SK-N-SH (cell line): ENCODE measurements at regions not wholly inside any gene's neighbourhood (a gene's known extent, or its start where the extent isn't known, plus 50 kb on each side); places are given as distances from the start of the nearest gene placed in this dataset.

Source experiments
- EP300 ChIP-seq, 2 experiments: IDR thresholded peaks; 2 replicates each; pipeline versions ENCODE4 v1.4.0 to v1.6.1; 2012; ENCODE audit warnings: borderline replicate concordance in 1 of 2, low read depth in 1 of 2, low read length in 1 of 2
- GATA2 ChIP-seq: sonication (generic); formaldehyde crosslinking; IDR thresholded peaks from 2 replicates; pipeline ENCODE4 v1.5.0; 2020; ENCODE audit warnings: mild to moderate bottlenecking, missing genetic modification reagents
- MEF2A ChIP-seq: IDR thresholded peaks from 2 replicates; pipeline ENCODE4 v1.4.0; 2012; ENCODE audit warnings: low read depth, borderline replicate concordance
- MXI1 ChIP-seq: IDR thresholded peaks from 2 replicates; pipeline ENCODE4 v1.6.1; 2012; ENCODE audit warnings: mild to moderate bottlenecking, low read depth, low read length, improper control_type of control experiment
- NFIC ChIP-seq: IDR thresholded peaks from 2 replicates; pipeline ENCODE4 v1.4.0; 2012; ENCODE audit warnings: borderline replicate concordance
- NRF1 ChIP-seq: IDR thresholded peaks from 2 replicates; pipeline ENCODE4 v1.6.1; 2012; ENCODE audit warnings: low read depth, mild to moderate bottlenecking, low read length
- SIN3A ChIP-seq: IDR thresholded peaks from 2 replicates; pipeline ENCODE4 v1.6.1; 2012; ENCODE audit warnings: low read depth, mild to moderate bottlenecking, low read length, moderate library complexity, borderline replicate concordance
- TAF1 ChIP-seq: IDR thresholded peaks from 2 replicates; pipeline ENCODE4 v1.6.1; 2012; ENCODE audit warnings: low read depth, mild to moderate bottlenecking, low read length, moderate library complexity, borderline replicate concordance
- TF ChIP-seq, protein P1 (sequence below): IDR thresholded peaks from 2 replicates; pipeline ENCODE4 v1.6.1; 2012; ENCODE audit warnings: mild to moderate bottlenecking, low read depth, low read length, moderate library complexity
- TF ChIP-seq, protein P2 (sequence below): fragments of 200-600 bp; sonication (generic); IDR thresholded peaks from 2 replicates; pipeline ENCODE4 v1.6.1; 2017; ENCODE audit warnings: antibody characterized with exemption, mild to moderate bottlenecking, moderate library complexity
- TF ChIP-seq, protein P3 (sequence below): IDR thresholded peaks from 2 replicates; pipeline ENCODE4 v1.4.0; 2012; ENCODE audit warnings: low read depth, borderline replicate concordance
- TF ChIP-seq, protein P4 (sequence below): fragments of 150-350 bp; IDR thresholded peaks from 2 replicates; pipeline ENCODE4 v1.6.1; 2017; ENCODE audit warnings: antibody characterized with exemption, low read length, low read depth, borderline replicate concordance
- TF ChIP-seq, protein P5 (sequence below): fragments of 150-350 bp; IDR thresholded peaks from 2 replicates; pipeline ENCODE4 v1.6.1; 2016; ENCODE audit warnings: mild to moderate bottlenecking, low read depth, low read length

DNA sequence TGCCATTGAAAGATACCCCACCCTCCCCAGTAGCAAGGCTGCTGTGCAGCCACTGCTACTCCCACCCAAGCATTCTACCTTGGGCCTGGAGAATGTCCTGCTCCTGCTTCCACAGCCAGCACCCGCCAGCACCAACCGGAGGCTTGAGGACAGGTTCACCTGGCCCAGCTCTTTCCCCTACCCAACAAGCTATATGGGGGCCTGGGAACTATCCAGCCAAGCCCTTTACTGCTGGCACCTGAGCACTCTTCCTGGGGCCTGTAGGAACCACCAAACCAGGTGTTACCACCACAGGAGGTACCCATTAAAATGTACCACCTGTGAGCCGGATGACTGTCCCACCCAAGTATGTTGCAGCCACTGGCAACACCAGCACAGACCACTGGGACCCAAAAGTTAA, 86.1 kb upstream of the GHR start:
- TF ChIP-seq MXI1 (no peak), NRF1 (no peak), MEF2A (no peak), SIN3A (no peak), NFIC (no peak), EP300 (IDR thresholded peaks at IDR 0.05; ENCODE audit: borderline replicate concordance in 1 of 2, low read depth in 1 of 2, low read length in 1 of 2) (no peak), GATA2 (CRISPR knock-in tag) (no peak), TAF1 (no peak)
- TF ChIP-seq, protein P1, sequence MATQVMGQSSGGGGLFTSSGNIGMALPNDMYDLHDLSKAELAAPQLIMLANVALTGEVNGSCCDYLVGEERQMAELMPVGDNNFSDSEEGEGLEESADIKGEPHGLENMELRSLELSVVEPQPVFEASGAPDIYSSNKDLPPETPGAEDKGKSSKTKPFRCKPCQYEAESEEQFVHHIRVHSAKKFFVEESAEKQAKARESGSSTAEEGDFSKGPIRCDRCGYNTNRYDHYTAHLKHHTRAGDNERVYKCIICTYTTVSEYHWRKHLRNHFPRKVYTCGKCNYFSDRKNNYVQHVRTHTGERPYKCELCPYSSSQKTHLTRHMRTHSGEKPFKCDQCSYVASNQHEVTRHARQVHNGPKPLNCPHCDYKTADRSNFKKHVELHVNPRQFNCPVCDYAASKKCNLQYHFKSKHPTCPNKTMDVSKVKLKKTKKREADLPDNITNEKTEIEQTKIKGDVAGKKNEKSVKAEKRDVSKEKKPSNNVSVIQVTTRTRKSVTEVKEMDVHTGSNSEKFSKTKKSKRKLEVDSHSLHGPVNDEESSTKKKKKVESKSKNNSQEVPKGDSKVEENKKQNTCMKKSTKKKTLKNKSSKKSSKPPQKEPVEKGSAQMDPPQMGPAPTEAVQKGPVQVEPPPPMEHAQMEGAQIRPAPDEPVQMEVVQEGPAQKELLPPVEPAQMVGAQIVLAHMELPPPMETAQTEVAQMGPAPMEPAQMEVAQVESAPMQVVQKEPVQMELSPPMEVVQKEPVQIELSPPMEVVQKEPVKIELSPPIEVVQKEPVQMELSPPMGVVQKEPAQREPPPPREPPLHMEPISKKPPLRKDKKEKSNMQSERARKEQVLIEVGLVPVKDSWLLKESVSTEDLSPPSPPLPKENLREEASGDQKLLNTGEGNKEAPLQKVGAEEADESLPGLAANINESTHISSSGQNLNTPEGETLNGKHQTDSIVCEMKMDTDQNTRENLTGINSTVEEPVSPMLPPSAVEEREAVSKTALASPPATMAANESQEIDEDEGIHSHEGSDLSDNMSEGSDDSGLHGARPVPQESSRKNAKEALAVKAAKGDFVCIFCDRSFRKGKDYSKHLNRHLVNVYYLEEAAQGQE: no peak
- TF ChIP-seq, protein P2, sequence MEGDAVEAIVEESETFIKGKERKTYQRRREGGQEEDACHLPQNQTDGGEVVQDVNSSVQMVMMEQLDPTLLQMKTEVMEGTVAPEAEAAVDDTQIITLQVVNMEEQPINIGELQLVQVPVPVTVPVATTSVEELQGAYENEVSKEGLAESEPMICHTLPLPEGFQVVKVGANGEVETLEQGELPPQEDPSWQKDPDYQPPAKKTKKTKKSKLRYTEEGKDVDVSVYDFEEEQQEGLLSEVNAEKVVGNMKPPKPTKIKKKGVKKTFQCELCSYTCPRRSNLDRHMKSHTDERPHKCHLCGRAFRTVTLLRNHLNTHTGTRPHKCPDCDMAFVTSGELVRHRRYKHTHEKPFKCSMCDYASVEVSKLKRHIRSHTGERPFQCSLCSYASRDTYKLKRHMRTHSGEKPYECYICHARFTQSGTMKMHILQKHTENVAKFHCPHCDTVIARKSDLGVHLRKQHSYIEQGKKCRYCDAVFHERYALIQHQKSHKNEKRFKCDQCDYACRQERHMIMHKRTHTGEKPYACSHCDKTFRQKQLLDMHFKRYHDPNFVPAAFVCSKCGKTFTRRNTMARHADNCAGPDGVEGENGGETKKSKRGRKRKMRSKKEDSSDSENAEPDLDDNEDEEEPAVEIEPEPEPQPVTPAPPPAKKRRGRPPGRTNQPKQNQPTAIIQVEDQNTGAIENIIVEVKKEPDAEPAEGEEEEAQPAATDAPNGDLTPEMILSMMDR: no peak
- TF ChIP-seq, protein P3, sequence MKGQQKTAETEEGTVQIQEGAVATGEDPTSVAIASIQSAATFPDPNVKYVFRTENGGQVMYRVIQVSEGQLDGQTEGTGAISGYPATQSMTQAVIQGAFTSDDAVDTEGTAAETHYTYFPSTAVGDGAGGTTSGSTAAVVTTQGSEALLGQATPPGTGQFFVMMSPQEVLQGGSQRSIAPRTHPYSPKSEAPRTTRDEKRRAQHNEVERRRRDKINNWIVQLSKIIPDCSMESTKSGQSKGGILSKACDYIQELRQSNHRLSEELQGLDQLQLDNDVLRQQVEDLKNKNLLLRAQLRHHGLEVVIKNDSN: no peak
- TF ChIP-seq, protein P4, sequence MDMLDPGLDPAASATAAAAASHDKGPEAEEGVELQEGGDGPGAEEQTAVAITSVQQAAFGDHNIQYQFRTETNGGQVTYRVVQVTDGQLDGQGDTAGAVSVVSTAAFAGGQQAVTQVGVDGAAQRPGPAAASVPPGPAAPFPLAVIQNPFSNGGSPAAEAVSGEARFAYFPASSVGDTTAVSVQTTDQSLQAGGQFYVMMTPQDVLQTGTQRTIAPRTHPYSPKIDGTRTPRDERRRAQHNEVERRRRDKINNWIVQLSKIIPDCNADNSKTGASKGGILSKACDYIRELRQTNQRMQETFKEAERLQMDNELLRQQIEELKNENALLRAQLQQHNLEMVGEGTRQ: no peak
- TF ChIP-seq, protein P5, sequence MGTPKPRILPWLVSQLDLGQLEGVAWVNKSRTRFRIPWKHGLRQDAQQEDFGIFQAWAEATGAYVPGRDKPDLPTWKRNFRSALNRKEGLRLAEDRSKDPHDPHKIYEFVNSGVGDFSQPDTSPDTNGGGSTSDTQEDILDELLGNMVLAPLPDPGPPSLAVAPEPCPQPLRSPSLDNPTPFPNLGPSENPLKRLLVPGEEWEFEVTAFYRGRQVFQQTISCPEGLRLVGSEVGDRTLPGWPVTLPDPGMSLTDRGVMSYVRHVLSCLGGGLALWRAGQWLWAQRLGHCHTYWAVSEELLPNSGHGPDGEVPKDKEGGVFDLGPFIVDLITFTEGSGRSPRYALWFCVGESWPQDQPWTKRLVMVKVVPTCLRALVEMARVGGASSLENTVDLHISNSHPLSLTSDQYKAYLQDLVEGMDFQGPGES: no peak
